ENCODE measurements at regions not wholly inside any gene's neighbourhood (a gene's known extent, or its start where the extent isn't known, plus 50 kb on each side); places are given as distances from the start of the nearest gene placed in this dataset.
"Not testable (repeated sequence)": the region's sequence is repeated elsewhere in the genome, so short reads cannot be mapped to it uniquely, and the experiment has no call there.

DNA sequence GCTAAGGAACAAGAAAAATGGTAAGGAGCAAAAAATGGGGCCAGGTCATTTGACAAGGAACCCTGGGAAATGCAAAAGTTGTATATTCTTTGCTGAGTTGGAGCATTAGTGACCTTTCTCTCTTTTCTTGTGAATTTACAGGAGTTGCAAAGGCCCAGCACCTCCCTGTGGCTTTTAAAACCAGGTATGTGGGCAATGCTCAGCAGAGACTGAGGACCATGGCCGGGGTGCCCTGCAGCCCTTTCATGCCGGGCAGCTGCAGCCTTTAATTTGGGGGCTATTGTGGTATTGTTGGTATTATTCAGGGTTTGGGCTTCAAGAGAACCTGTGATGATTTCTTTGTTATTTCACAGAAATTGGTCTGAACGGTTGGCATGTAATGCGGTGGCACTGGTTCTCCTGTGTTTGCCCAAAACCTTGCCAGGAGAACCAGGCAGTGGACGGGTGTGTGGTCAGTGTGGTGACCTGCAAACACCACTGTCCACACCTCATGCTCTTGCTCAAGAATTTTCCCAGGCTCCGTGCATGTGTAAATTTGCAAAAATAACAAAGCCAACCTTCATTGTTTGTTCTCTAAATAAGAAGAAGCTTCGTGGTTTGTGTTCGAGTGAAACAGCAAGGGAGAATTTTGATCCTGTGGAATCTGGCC is 213.8 kb upstream of the PLGLB1 start:
- not testable (repeated sequence) for TF ChIP-seq POLR2AphosphoS5 (IDR thresholded peaks at IDR 0.05; ENCODE audit: insufficient read depth, low read depth, low read length); POLR2A (IDR thresholded peaks at IDR 0.05; ENCODE audit: low read depth, low read length); EZH2 (IDR thresholded peaks at IDR 0.05; ENCODE audit: borderline replicate concordance, low read depth, low read length, severe bottlenecking); FOS (IDR thresholded peaks at IDR 0.05; ENCODE audit: borderline replicate concordance, insufficient read depth, low read length); JUN (IDR thresholded peaks at IDR 0.05; ENCODE audit: borderline replicate concordance, insufficient read depth, insufficient read length, low read depth); GATA2 (IDR thresholded peaks at IDR 0.05; ENCODE audit: insufficient read depth, insufficient read length, low read depth, low read length)
- TF ChIP-seq, protein P1, sequence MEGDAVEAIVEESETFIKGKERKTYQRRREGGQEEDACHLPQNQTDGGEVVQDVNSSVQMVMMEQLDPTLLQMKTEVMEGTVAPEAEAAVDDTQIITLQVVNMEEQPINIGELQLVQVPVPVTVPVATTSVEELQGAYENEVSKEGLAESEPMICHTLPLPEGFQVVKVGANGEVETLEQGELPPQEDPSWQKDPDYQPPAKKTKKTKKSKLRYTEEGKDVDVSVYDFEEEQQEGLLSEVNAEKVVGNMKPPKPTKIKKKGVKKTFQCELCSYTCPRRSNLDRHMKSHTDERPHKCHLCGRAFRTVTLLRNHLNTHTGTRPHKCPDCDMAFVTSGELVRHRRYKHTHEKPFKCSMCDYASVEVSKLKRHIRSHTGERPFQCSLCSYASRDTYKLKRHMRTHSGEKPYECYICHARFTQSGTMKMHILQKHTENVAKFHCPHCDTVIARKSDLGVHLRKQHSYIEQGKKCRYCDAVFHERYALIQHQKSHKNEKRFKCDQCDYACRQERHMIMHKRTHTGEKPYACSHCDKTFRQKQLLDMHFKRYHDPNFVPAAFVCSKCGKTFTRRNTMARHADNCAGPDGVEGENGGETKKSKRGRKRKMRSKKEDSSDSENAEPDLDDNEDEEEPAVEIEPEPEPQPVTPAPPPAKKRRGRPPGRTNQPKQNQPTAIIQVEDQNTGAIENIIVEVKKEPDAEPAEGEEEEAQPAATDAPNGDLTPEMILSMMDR (IDR thresholded peaks at IDR 0.05; ENCODE audit: extremely low read depth in 1 of 2, insufficient read depth in 1 of 2, low read depth in 1 of 2, low read length in 2 of 2), result not testable (repeated sequence)
- TF ChIP-seq, protein P2, sequence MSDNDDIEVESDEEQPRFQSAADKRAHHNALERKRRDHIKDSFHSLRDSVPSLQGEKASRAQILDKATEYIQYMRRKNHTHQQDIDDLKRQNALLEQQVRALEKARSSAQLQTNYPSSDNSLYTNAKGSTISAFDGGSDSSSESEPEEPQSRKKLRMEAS (IDR thresholded peaks at IDR 0.05; ENCODE audit: insufficient read depth, insufficient read length), result not testable (repeated sequence)
